Mesothelial cell of epicardium (in vitro differentiated cells): ENCODE measurements at regions not wholly inside any gene's neighbourhood (a gene's known extent, or its start where the extent isn't known, plus 50 kb on each side); places are given as distances from the start of the nearest gene placed in this dataset.

Experiments used
- DNase-seq, 2 experiments: peaks; one replicate each; pipeline ENCODE4 v3.0.0; 2021; ENCODE audit warnings: low spot score in 2 of 2; ENCODE audit not compliant: unreplicated experiment in 2 of 2
- H3K27ac Mint-ChIP-seq: 2 replicates; pipeline ENCODE4 v1.8.0; 2021; ENCODE audit warnings: mixed read lengths
- H3K27me3 Mint-ChIP-seq: 2 replicates; pipeline ENCODE4 v1.8.0; 2021; ENCODE audit warnings: low read depth, mixed read lengths
- H3K36me3 Mint-ChIP-seq: 2 replicates; pipeline ENCODE4 v1.8.0; 2021; ENCODE audit warnings: mixed read lengths
- H3K4me1 Mint-ChIP-seq: 2 replicates; pipeline ENCODE4 v1.8.0; 2021; ENCODE audit warnings: mixed read lengths
- H3K4me3 Mint-ChIP-seq: 2 replicates; pipeline ENCODE4 v1.8.0; 2021; ENCODE audit warnings: mild to moderate bottlenecking, moderate library complexity, mixed read lengths
- H3K9me3 Mint-ChIP-seq: 2 replicates; pipeline ENCODE4 v1.8.0; 2021; ENCODE audit warnings: mixed read lengths
- CTCF ChIP-seq: fragments of 200-600 bp; sonication (generic); IDR thresholded peaks from one replicate; pipeline ENCODE4 v1.5.0; 2021; ENCODE audit warnings: antibody characterized with exemption; ENCODE audit not compliant: unreplicated experiment

- Mint-ChIP-seq H3K9me3 (no peaks in the 10 kb centered on the region), H3K4me1 (peaks cover 1% of the 10 kb centered on the region), H3K36me3 (no peaks in the 10 kb centered on the region), H3K27ac (no peak overlapping the region), H3K4me3 (no peak overlapping the region), H3K27me3 (peaks cover 30% of the 10 kb centered on the region)
- no peak for TF ChIP-seq CTCF
- no peak for DNase-seq
Measured at GRCh38 chr7:1362301-1362700, 97.0 kb downstream of the MICALL2 start.

GRCh38 chr7:1364068-1364905 lies 95.0 kb downstream of the MICALL2 start:
- H3K27ac Mint-ChIP-seq, result no peak overlapping the region

GRCh38 chr7:1364906-1365570 lies 94.2 kb downstream of the MICALL2 start:
- no peak for DNase-seq
- H3K4me3 Mint-ChIP-seq, result no peak overlapping the region

More at GRCh38 chr7:1364068-1364905, 95.0 kb downstream of the MICALL2 start:
- Mint-ChIP-seq H3K27me3 (peaks cover 45% of the 10 kb centered on the region), H3K4me1 (peaks cover 7% of the 10 kb centered on the region), H3K36me3 (no peaks in the 10 kb centered on the region), H3K4me3 (no peak overlapping the region), H3K9me3 (no peaks in the 10 kb centered on the region)
- DNase-seq, result no peak
- no peak for TF ChIP-seq CTCF

GRCh38 chr7:1365846-1366245 lies 93.4 kb downstream of the MICALL2 start:
- no peak overlapping the region for H3K4me3 Mint-ChIP-seq
- H3K4me1 Mint-ChIP-seq, result peaks cover 7% of the 10 kb centered on the region
- no peak for DNase-seq
- H3K36me3 Mint-ChIP-seq, result no peaks in the 10 kb centered on the region
- no peaks in the 10 kb centered on the region for H3K9me3 Mint-ChIP-seq
- peaks cover 60% of the 10 kb centered on the region for H3K27me3 Mint-ChIP-seq
- H3K27ac Mint-ChIP-seq, result no peak overlapping the region
- no peak for TF ChIP-seq CTCF

More at GRCh38 chr7:1364906-1365570, 94.2 kb downstream of the MICALL2 start:
- no peaks in the 10 kb centered on the region for H3K36me3 Mint-ChIP-seq
- TF ChIP-seq CTCF, result no peak
- H3K27me3 Mint-ChIP-seq, result peaks cover 51% of the 10 kb centered on the region
- peaks cover 7% of the 10 kb centered on the region for H3K4me1 Mint-ChIP-seq
- H3K9me3 Mint-ChIP-seq, result no peaks in the 10 kb centered on the region
- no peak overlapping the region for H3K27ac Mint-ChIP-seq

GRCh38 chr7:1366801-1367405 lies 92.4 kb downstream of the MICALL2 start:
- Mint-ChIP-seq H3K27me3 (peaks cover 67% of the 10 kb centered on the region), H3K4me3 (no peak overlapping the region), H3K27ac (no peak overlapping the region), H3K4me1 (peaks cover 7% of the 10 kb centered on the region), H3K36me3 (no peaks in the 10 kb centered on the region), H3K9me3 (no peaks in the 10 kb centered on the region)
- no peak for TF ChIP-seq CTCF
- no peak for DNase-seq
